ENCODE measurements at regions not wholly inside any gene's neighbourhood (a gene's known extent, or its start where the extent isn't known, plus 50 kb on each side); places are given as distances from the start of the nearest gene placed in this dataset.

- Histone ChIP-seq H3K9ac (ENCODE audit: control insufficient read depth, extremely low read depth, insufficient read depth, low read length) (no peak overlapping the region), H3K4me2 (ENCODE audit: control insufficient read depth, extremely low read depth, insufficient read depth, low read depth, low read length) (no peak overlapping the region), H4K20me1 (ENCODE audit: control insufficient read depth, extremely low read depth, insufficient read depth, low read length) (no peaks in the 10 kb centered on the region), H3K79me2 (ENCODE audit: control insufficient read depth, insufficient read depth, low read length) (no peaks in the 10 kb centered on the region), H2AFZ (ENCODE audit: control insufficient read depth, low read length) (no peak overlapping the region), H3K4me1 (ENCODE audit: control insufficient read depth, extremely low read depth, insufficient read depth, low read length) (no peaks in the 10 kb centered on the region), H3K27me3 (ENCODE audit: control insufficient read depth, extremely low read depth, insufficient read depth, low read length) (no peaks in the 10 kb centered on the region), H3K27ac (ENCODE audit: control insufficient read depth, insufficient read depth, low read length) (no peak overlapping the region), H3K36me3 (ENCODE audit: control insufficient read depth in 2 of 2, extremely low read depth in 1 of 2, insufficient read depth in 2 of 2, low read length in 2 of 2) (no peaks in the 10 kb centered on the region), H3K4me3 (ENCODE audit: control insufficient read depth in 2 of 3, extremely low read depth in 1 of 3, insufficient read depth in 2 of 3, low read depth in 1 of 3, low read length in 3 of 3) (no peak overlapping the region), H3K9me3 (ENCODE audit: control insufficient read depth, low read depth, low read length) (no peaks in the 10 kb centered on the region), H3K9me1 (ENCODE audit: control insufficient read depth, extremely low read depth, insufficient read depth, low read length) (no peaks in the 10 kb centered on the region)
- FAIRE-seq (no peak), DNase-seq (ENCODE audit: low read depth, low spot score) (no peak)
- dilution Hi-C loops (cut with MboI; ENCODE audit: extremely low pct_ligation_motif_present, low sequenced_read_pairs) = no loop called here
- TF ChIP-seq EZH2 (IDR thresholded peaks at IDR 0.05; ENCODE audit: low read length) = no peak
- TF ChIP-seq, protein P1, sequence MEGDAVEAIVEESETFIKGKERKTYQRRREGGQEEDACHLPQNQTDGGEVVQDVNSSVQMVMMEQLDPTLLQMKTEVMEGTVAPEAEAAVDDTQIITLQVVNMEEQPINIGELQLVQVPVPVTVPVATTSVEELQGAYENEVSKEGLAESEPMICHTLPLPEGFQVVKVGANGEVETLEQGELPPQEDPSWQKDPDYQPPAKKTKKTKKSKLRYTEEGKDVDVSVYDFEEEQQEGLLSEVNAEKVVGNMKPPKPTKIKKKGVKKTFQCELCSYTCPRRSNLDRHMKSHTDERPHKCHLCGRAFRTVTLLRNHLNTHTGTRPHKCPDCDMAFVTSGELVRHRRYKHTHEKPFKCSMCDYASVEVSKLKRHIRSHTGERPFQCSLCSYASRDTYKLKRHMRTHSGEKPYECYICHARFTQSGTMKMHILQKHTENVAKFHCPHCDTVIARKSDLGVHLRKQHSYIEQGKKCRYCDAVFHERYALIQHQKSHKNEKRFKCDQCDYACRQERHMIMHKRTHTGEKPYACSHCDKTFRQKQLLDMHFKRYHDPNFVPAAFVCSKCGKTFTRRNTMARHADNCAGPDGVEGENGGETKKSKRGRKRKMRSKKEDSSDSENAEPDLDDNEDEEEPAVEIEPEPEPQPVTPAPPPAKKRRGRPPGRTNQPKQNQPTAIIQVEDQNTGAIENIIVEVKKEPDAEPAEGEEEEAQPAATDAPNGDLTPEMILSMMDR (optimal IDR thresholded peaks at IDR 0.05 in 1 of 3, IDR thresholded peaks at IDR 0.05 in 1 of 3, conservative IDR thresholded peaks at IDR 0.05 in 1 of 3; ENCODE audit: extremely low read depth in 1 of 3, insufficient read depth in 2 of 3, low read length in 3 of 3) = no peak
Measured at GRCh38 chr10:61164458-61165160, 220.6 kb upstream of the RHOBTB1 start.

DNA sequence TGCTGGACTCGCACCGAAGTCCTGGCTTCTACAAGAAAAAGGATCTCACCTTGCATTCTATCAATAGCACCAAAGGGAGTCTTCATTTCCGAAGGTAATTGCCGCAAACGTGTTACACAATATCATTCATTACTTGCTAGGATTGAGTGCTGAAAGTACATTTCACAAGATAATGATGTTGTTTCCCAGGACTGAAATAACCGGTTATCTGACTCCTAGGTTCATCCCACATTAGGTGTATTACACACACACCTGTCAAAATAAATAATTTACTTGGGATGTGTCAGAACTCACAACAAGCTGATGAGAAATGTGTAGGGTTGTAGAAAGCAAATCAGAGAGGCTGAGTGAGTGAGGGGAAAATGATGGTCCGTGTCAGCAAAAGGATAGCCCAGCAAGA lies 219.4 kb upstream of the RHOBTB1 start:
- TF ChIP-seq EZH2 (IDR thresholded peaks at IDR 0.05; ENCODE audit: low read length) = no peak
- TF ChIP-seq, protein P1 (optimal IDR thresholded peaks at IDR 0.05 in 1 of 3, IDR thresholded peaks at IDR 0.05 in 1 of 3, conservative IDR thresholded peaks at IDR 0.05 in 1 of 3; ENCODE audit: extremely low read depth in 1 of 3, insufficient read depth in 2 of 3, low read length in 3 of 3) = no peak
- DNase-seq (ENCODE audit: low read depth, low spot score) = no peak
- no peak overlapping the region for H3K27ac ChIP-seq (ENCODE audit: control insufficient read depth, insufficient read depth, low read length)

More for the DNA sequence above, 219.4 kb upstream of the RHOBTB1 start:
- Histone ChIP-seq H3K36me3 (ENCODE audit: control insufficient read depth in 2 of 2, extremely low read depth in 1 of 2, insufficient read depth in 2 of 2, low read length in 2 of 2) (no peaks in the 10 kb centered on the region), H3K79me2 (ENCODE audit: control insufficient read depth, insufficient read depth, low read length) (no peaks in the 10 kb centered on the region), H3K4me3 (ENCODE audit: control insufficient read depth in 2 of 3, extremely low read depth in 1 of 3, insufficient read depth in 2 of 3, low read depth in 1 of 3, low read length in 3 of 3) (no peak overlapping the region), H3K9me3 (ENCODE audit: control insufficient read depth, low read depth, low read length) (no peaks in the 10 kb centered on the region), H3K9me1 (ENCODE audit: control insufficient read depth, extremely low read depth, insufficient read depth, low read length) (no peaks in the 10 kb centered on the region), H3K27me3 (ENCODE audit: control insufficient read depth, extremely low read depth, insufficient read depth, low read length) (no peaks in the 10 kb centered on the region), H2AFZ (ENCODE audit: control insufficient read depth, low read length) (no peak overlapping the region), H3K4me2 (ENCODE audit: control insufficient read depth, extremely low read depth, insufficient read depth, low read depth, low read length) (no peak overlapping the region), H3K9ac (ENCODE audit: control insufficient read depth, extremely low read depth, insufficient read depth, low read length) (no peak overlapping the region), H4K20me1 (ENCODE audit: control insufficient read depth, extremely low read depth, insufficient read depth, low read length) (no peaks in the 10 kb centered on the region), H3K4me1 (ENCODE audit: control insufficient read depth, extremely low read depth, insufficient read depth, low read length) (no peaks in the 10 kb centered on the region)
- FAIRE-seq = no peak
- dilution Hi-C loops (cut with MboI; ENCODE audit: extremely low pct_ligation_motif_present, low sequenced_read_pairs) = no loop called here

Data from keratinocyte (primary cell).